ENCODE measurements at regions not wholly inside any gene's neighbourhood (a gene's known extent, or its start where the extent isn't known, plus 50 kb on each side); places are given as distances from the start of the nearest gene placed in this dataset.

DNA sequence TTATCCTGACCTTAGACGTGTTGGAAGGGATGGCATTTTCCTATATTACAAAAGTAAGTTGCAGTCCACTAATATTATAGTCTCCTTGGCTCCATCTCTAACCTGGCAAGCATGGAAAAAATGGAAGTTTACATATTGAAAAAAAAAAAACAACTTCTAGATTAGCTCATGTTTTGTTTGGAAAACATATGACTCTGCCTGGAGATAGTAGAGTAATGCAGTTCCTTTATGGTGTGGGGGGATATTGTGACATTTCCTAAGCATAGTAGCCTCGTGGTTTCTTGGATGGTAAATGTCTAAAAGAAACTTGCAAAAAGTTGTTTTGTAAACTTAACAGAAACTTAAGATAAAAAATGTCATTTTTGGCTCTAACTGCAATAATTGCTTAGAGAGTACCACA, 244.4 kb upstream of the FBXL7 start:
- no peak overlapping the region for H3K14ac ChIP-seq (replicated peaks; ENCODE audit: low read depth, low read length)
- H4K5ac ChIP-seq (ENCODE audit: low read depth, low read length) = no peak overlapping the region
- no peak overlapping the region for H3K56ac ChIP-seq (ENCODE audit: extremely low read depth, insufficient read depth, low read length)
- no peak overlapping the region for H3K23ac ChIP-seq (ENCODE audit: low read depth, low read length)
- no peak for TF ChIP-seq CHD1 (IDR thresholded peaks at IDR 0.05; ENCODE audit: low read depth, low read length)
- dilution Hi-C loops (cut with HindIII; ENCODE audit: low sequenced_read_pairs, unreplicated experiment) (no loop called here), intact Hi-C loops (cut with micrococcal nuclease) (no loop called here), in situ Hi-C loops (cut with MboI; ENCODE audit: low sequenced_read_pairs) (no loop called here)
- no peak overlapping the region for H2AK9ac ChIP-seq (replicated peaks; ENCODE audit: low read depth, low read length, poor library complexity)
- no peak overlapping the region for H2AFZ ChIP-seq (replicated peaks; ENCODE audit: low read length, poor library complexity)
- no peaks in the 10 kb centered on the region for H3K9me3 ChIP-seq (ENCODE audit: control insufficient read depth, insufficient read depth, low read length)
- CTCF ChIA-PET = no interaction called here
- H2BK20ac ChIP-seq (ENCODE audit: low read depth, low read length) = no peak overlapping the region
- H2BK5ac ChIP-seq (ENCODE audit: low read depth, low read length, poor library complexity, severe bottlenecking) = no peak overlapping the region
- no peaks in the 10 kb centered on the region for H3K9me1 ChIP-seq (ENCODE audit: insufficient read depth, low read length)
- no peak overlapping the region for H2BK15ac ChIP-seq (ENCODE audit: low read depth, low read length)
- H3K36me3 ChIP-seq (ENCODE audit: control insufficient read depth, insufficient read depth, low read length) = no peaks in the 10 kb centered on the region
- POLR2A ChIA-PET (ENCODE audit: unreplicated experiment) = interaction anchor here (0.6 kb wide), 1 partner anchor 65 kb away, joined by 3 read pairs; no protein-coding TSS in a partner anchor
- no TSS peak for BruUV-seq (replicated peaks)
- H3K4me3 ChIP-seq (ENCODE audit: insufficient read depth, low read depth, low read length) = no peak overlapping the region
- no peaks in the 10 kb centered on the region for H3K27me3 ChIP-seq (ENCODE audit: control insufficient read depth, insufficient read depth, low read length)
- no peak overlapping the region for H2AK5ac ChIP-seq (ENCODE audit: low read depth, low read length)
- H3K4me1 ChIP-seq (ENCODE audit: control insufficient read depth, insufficient read depth, low read length) = no peaks in the 10 kb centered on the region
- ATAC-seq (ENCODE audit: low read depth) (no peak), DNase-seq (no peak)
- H3K9ac ChIP-seq (ENCODE audit: low read depth, low read length) = no peak overlapping the region
- no peak overlapping the region for H2BK120ac ChIP-seq (ENCODE audit: low read depth, low read length)
- H3K79me1 ChIP-seq (ENCODE audit: low read depth in 1 of 2, low read length in 2 of 2) = no peaks in the 10 kb centered on the region
- H3K4me2 ChIP-seq (ENCODE audit: low read depth, low read length) = no peak overlapping the region
- H3K18ac ChIP-seq (ENCODE audit: low read depth, low read length) = no peak overlapping the region
- no peaks in the 10 kb centered on the region for H4K20me1 ChIP-seq (ENCODE audit: insufficient read depth, low read length)
- H4K8ac ChIP-seq (ENCODE audit: low read depth in 2 of 2, low read length in 2 of 2) = no peak overlapping the region
- H3K27ac ChIP-seq (ENCODE audit: insufficient read depth, low read length) = no peak overlapping the region
- no peak overlapping the region for H4K91ac ChIP-seq (ENCODE audit: insufficient read depth, low read depth, low read length)
- no CpG with 5 or more reads among the region's 2 CpGs for WGBS, 2 experiments (ENCODE audit: extremely low coverage in 2 of 2, insufficient read length in 1 of 2)
- no peak overlapping the region for H3K4ac ChIP-seq (ENCODE audit: low read depth, low read length)

Data from IMR-90 (cell line).